OCI-LY3 (cell line): ENCODE measurements at regions not wholly inside any gene's neighbourhood (a gene's known extent, or its start where the extent isn't known, plus 50 kb on each side); places are given as distances from the start of the nearest gene placed in this dataset.

Source experiments
- H2AFZ ChIP-seq: fragments of 200-600, 300-600 bp; shearing (Covaris generic); 2 replicates; pipeline ENCODE4 v1.6.0; 2014; ENCODE audit warnings: antibody characterized with exemption, low read depth, low read length
- H3K27ac ChIP-seq: fragments of 200-600, 300-600 bp; sonication (generic); 2 replicates; pipeline ENCODE4 v1.5.1; 2014; ENCODE audit warnings: mild to moderate bottlenecking, low read length, moderate library complexity, mixed read lengths
- H3K27me3 ChIP-seq: fragments of 200-600, 300-600 bp; sonication (generic); 2 replicates; pipeline ENCODE4 v1.6.1; 2014; ENCODE audit warnings: low read depth, low read length, mixed read lengths
- H3K36me3 ChIP-seq: fragments of 200-600, 300-600 bp; sonication (generic); replicated peaks from 2 replicates; pipeline ENCODE3; 2014; ENCODE audit warnings: low read depth, low read length, mixed read lengths
- H3K4me1 ChIP-seq: fragments of 300-600, 200-600 bp; sonication (generic); 2 replicates; pipeline ENCODE4 v1.6.1; 2014; ENCODE audit warnings: low read length, mixed read lengths
- H3K4me2 ChIP-seq: fragments of 200-600, 300-600 bp; sonication (generic); 2 replicates; pipeline ENCODE4 v1.6.1; 2014; ENCODE audit warnings: low read length, mixed read lengths
- H3K4me3 ChIP-seq: fragments of 300-600, 200-600 bp; sonication (generic); 2 replicates; pipeline ENCODE4 v1.5.1; 2014; ENCODE audit warnings: antibody characterized with exemption, mild to moderate bottlenecking, low read length, moderate library complexity
- H3K79me2 ChIP-seq: fragments of 300-600, 200-600 bp; shearing (Covaris generic); 2 replicates; pipeline ENCODE4 v1.6.1; 2014; ENCODE audit warnings: mild to moderate bottlenecking, low read length, mixed read lengths
- H3K9ac ChIP-seq: fragments of 300-600, 200-600 bp; shearing (Covaris generic); 2 replicates; pipeline ENCODE4 v1.6.0; 2014; ENCODE audit warnings: mild to moderate bottlenecking, low read length, moderate library complexity
- H3K9me3 ChIP-seq: fragments of 200-600, 300-600 bp; shearing (Covaris generic); 2 replicates; pipeline ENCODE4 v1.6.1; 2014; ENCODE audit warnings: low read length, mixed read lengths; ENCODE audit not compliant: insufficient read depth
- H4K20me1 ChIP-seq: fragments of 200-600, 300-600 bp; sonication (generic); 2 replicates; pipeline ENCODE4 v1.6.1; 2016; ENCODE audit warnings: low read length, mixed read lengths; ENCODE audit not compliant: insufficient read depth
- EZH2phosphoT487 ChIP-seq: fragments of 200-600 bp; shearing (Covaris generic); IDR thresholded peaks from 2 replicates; pipeline ENCODE4 v1.6.1; 2018; ENCODE audit warnings: antibody characterized with exemption, mixed run types, low read depth
- TF ChIP-seq, protein P1 (sequence below): fragments of 200-600, 300-600 bp; sonication (generic); IDR thresholded peaks from 2 replicates; pipeline ENCODE4 v1.5.1; 2014; ENCODE audit warnings: antibody characterized with exemption, low read length, low read depth

DNA sequence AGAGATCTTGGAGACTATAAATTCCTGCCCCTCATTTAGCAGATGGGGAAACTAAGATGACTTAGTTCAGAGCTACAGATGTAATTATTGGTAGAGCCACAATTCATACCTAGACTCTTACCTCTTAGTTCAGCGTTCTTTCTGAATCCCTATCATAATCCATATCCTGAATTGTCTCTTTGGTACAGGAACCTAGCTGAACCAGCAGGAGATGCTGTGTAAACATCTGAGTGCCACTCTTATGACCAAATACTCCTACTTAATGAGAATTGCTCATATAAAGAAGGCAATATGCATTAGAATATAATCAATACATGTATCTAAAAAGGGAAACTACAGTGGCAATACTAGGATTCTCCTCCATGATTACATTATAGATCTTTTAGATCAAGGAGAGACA, 459.0 kb downstream of the SIPA1L2 start:
- TF ChIP-seq, protein P1, sequence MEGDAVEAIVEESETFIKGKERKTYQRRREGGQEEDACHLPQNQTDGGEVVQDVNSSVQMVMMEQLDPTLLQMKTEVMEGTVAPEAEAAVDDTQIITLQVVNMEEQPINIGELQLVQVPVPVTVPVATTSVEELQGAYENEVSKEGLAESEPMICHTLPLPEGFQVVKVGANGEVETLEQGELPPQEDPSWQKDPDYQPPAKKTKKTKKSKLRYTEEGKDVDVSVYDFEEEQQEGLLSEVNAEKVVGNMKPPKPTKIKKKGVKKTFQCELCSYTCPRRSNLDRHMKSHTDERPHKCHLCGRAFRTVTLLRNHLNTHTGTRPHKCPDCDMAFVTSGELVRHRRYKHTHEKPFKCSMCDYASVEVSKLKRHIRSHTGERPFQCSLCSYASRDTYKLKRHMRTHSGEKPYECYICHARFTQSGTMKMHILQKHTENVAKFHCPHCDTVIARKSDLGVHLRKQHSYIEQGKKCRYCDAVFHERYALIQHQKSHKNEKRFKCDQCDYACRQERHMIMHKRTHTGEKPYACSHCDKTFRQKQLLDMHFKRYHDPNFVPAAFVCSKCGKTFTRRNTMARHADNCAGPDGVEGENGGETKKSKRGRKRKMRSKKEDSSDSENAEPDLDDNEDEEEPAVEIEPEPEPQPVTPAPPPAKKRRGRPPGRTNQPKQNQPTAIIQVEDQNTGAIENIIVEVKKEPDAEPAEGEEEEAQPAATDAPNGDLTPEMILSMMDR, result no peak
- no peak for TF ChIP-seq EZH2phosphoT487
- no peak overlapping the region for H3K27ac ChIP-seq
- no peaks in the 10 kb centered on the region for H4K20me1 ChIP-seq
- H3K4me2 ChIP-seq, result no peak overlapping the region
- no peaks in the 10 kb centered on the region for H3K79me2 ChIP-seq
- no peak overlapping the region for H3K9ac ChIP-seq
- H2AFZ ChIP-seq, result no peak overlapping the region
- no peaks in the 10 kb centered on the region for H3K9me3 ChIP-seq
- no peaks in the 10 kb centered on the region for H3K36me3 ChIP-seq
- no peak overlapping the region for H3K4me3 ChIP-seq
- no peaks in the 10 kb centered on the region for H3K4me1 ChIP-seq
- 0 out of 2 replicates have a peak, but pooled peaks cover 3% of the 10 kb centered on the region for H3K27me3 ChIP-seq

DNA sequence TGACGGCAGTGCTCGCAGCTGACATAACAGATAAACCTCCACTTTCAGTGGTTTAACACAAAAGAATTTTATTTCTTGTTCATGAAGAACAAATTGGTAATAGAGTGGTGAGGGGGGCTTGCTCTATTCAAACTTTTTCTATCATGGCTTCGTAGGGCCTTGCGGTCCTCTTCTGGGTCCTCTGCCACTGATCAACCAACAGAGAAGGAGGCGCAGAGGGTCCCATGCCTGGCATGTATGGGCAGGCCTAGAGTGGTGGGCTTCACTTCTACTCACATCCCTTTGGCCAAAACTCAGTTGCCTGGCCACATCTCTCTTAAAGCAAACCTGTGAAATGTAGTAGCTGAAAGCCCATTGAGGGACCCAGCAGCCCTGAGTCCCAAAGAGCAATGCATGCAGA, 460.5 kb downstream of the SIPA1L2 start:
- Histone ChIP-seq H3K27me3 (0 out of 2 replicates have a peak, but pooled peaks cover 3% of the 10 kb centered on the region), H3K4me1 (no peaks in the 10 kb centered on the region), H3K27ac (no peak overlapping the region), H2AFZ (no peak overlapping the region), H3K4me3 (no peak overlapping the region), H3K4me2 (no peak overlapping the region), H3K9me3 (no peaks in the 10 kb centered on the region), H3K9ac (no peak overlapping the region), H4K20me1 (no peaks in the 10 kb centered on the region), H3K79me2 (no peaks in the 10 kb centered on the region), H3K36me3 (no peaks in the 10 kb centered on the region)
- TF ChIP-seq, protein P1, result no peak
- TF ChIP-seq EZH2phosphoT487, result no peak

DNA sequence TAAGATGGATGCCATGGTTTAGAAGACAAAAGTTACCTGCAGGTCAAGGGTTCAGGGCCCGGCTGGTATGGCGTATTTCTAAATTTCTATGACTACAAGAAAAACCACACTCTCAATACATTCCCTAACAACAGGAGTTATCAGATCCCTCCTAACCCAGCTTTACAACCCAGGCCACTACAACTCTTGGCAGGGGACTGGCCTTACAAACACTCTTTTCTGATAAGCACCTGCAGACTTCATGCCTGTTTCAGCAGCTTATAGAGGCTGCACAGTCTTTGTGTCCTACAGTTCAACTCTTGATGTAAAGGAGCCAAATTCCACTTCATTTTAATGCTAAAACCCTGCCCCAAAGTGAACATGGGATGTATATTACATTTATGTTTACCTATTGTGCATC, 461.4 kb downstream of the SIPA1L2 start:
- Histone ChIP-seq H3K27me3 (0 out of 2 replicates have a peak, but pooled peaks cover 3% of the 10 kb centered on the region), H3K9me3 (no peaks in the 10 kb centered on the region), H3K27ac (no peak overlapping the region), H3K36me3 (no peaks in the 10 kb centered on the region), H4K20me1 (no peaks in the 10 kb centered on the region), H3K4me2 (no peak overlapping the region), H3K79me2 (no peaks in the 10 kb centered on the region), H3K4me3 (no peak overlapping the region), H2AFZ (no peak overlapping the region), H3K9ac (no peak overlapping the region), H3K4me1 (no peaks in the 10 kb centered on the region)
- TF ChIP-seq EZH2phosphoT487, result no peak
- TF ChIP-seq, protein P1, result no peak

DNA sequence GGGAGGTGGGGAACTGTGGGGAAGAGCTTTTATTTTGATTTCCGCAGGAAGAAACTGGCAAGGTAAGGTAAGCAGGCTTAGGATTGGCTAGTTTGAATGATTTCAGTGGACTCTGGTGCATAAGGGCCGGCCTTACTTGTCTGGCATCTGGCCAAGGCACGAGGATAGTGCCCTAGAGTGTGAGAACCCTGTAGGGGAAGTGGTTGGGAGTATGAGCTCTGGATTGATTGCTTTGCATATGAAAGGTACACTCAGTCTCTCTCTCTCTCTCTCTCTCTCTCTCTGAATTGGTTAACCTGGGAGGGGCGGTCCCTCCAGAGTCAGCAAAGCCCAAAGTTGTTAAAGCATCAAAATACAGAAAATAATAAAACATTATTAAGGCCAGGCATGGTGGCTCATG, 463.0 kb downstream of the SIPA1L2 start:
- TF ChIP-seq EZH2phosphoT487, result no peak
- TF ChIP-seq, protein P1, result no peak
- no peak overlapping the region for H3K9ac ChIP-seq
- no peak overlapping the region for H2AFZ ChIP-seq
- H3K4me3 ChIP-seq, result no peak overlapping the region
- no peaks in the 10 kb centered on the region for H4K20me1 ChIP-seq
- 0 out of 2 replicates have a peak, but pooled peaks cover 3% of the 10 kb centered on the region for H3K27me3 ChIP-seq
- H3K79me2 ChIP-seq, result no peaks in the 10 kb centered on the region
- no peak overlapping the region for H3K4me2 ChIP-seq
- no peaks in the 10 kb centered on the region for H3K36me3 ChIP-seq
- no peaks in the 10 kb centered on the region for H3K4me1 ChIP-seq
- H3K9me3 ChIP-seq, result no peaks in the 10 kb centered on the region
- no peak overlapping the region for H3K27ac ChIP-seq
